Osteocyte (in vitro differentiated cells): ENCODE measurements at regions not wholly inside any gene's neighbourhood (a gene's known extent, or its start where the extent isn't known, plus 50 kb on each side); places are given as distances from the start of the nearest gene placed in this dataset.

Source experiments
- DNase-seq: peaks from one replicate; pipeline ENCODE4 v3.0.0; 2021; ENCODE audit warnings: mixed read lengths; ENCODE audit not compliant: unreplicated experiment; ENCODE audit errors: extremely low spot score
- H3K27ac Mint-ChIP-seq: one replicate; pipeline ENCODE4 v1.8.0; 2021; ENCODE audit warnings: mild to moderate bottlenecking, mixed read lengths; ENCODE audit not compliant: unreplicated experiment
- H3K27me3 Mint-ChIP-seq: one replicate; pipeline ENCODE4 v1.8.0; 2021; ENCODE audit warnings: mixed read lengths; ENCODE audit not compliant: unreplicated experiment
- H3K36me3 Mint-ChIP-seq: one replicate; pipeline ENCODE4 v1.8.0; 2021; ENCODE audit warnings: mixed read lengths; ENCODE audit not compliant: unreplicated experiment
- H3K4me1 Mint-ChIP-seq: one replicate; pipeline ENCODE4 v1.8.0; 2021; ENCODE audit warnings: mixed read lengths; ENCODE audit not compliant: unreplicated experiment
- H3K4me3 Mint-ChIP-seq: one replicate; pipeline ENCODE4 v1.8.0; 2021; ENCODE audit warnings: mild to moderate bottlenecking, moderate library complexity, mixed read lengths; ENCODE audit not compliant: unreplicated experiment
- H3K9me3 Mint-ChIP-seq: one replicate; pipeline ENCODE4 v1.8.0; 2021; ENCODE audit warnings: mixed read lengths; ENCODE audit not compliant: unreplicated experiment
- CTCF ChIP-seq: fragments of 200-600 bp; sonication (generic); IDR thresholded peaks from 2 replicates; pipeline ENCODE4 v1.5.0; 2021; ENCODE audit warnings: antibody characterized with exemption, mild to moderate bottlenecking, moderate library complexity

GRCh38 chr2:18092760-18093159 is 214.3 kb downstream of the KCNS3 start:
- no peaks in the 10 kb centered on the region for H3K27me3 Mint-ChIP-seq
- DNase-seq: no peak
- no peaks in the 10 kb centered on the region for H3K9me3 Mint-ChIP-seq
- H3K4me3 Mint-ChIP-seq: no peak overlapping the region
- no peaks in the 10 kb centered on the region for H3K36me3 Mint-ChIP-seq
- H3K27ac Mint-ChIP-seq: no peak overlapping the region
- TF ChIP-seq CTCF: no peak
- H3K4me1 Mint-ChIP-seq: no peaks in the 10 kb centered on the region

- Mint-ChIP-seq H3K36me3 (no peaks in the 10 kb centered on the region), H3K4me1 (no peaks in the 10 kb centered on the region), H3K9me3 (peaks cover 16% of the 10 kb centered on the region), H3K27me3 (no peaks in the 10 kb centered on the region), H3K4me3 (no peak overlapping the region), H3K27ac (no peak overlapping the region)
- no peak for TF ChIP-seq CTCF
- DNase-seq: no peak
Measured at GRCh38 chr2:18085593-18085992, 207.1 kb downstream of the KCNS3 start.

GRCh38 chr2:18084376-18084775 is 205.9 kb downstream of the KCNS3 start:
- H3K36me3 Mint-ChIP-seq: no peaks in the 10 kb centered on the region
- H3K27ac Mint-ChIP-seq: no peak overlapping the region
- no peaks in the 10 kb centered on the region for H3K4me1 Mint-ChIP-seq
- H3K27me3 Mint-ChIP-seq: no peaks in the 10 kb centered on the region
- no peak overlapping the region for H3K4me3 Mint-ChIP-seq
- DNase-seq: no peak
- H3K9me3 Mint-ChIP-seq: peaks cover 20% of the 10 kb centered on the region
- TF ChIP-seq CTCF: no peak

GRCh38 chr2:18083806-18084205 is 205.3 kb downstream of the KCNS3 start:
- Mint-ChIP-seq H3K36me3 (no peaks in the 10 kb centered on the region), H3K4me3 (no peak overlapping the region), H3K9me3 (peaks cover 24% of the 10 kb centered on the region), H3K27me3 (no peaks in the 10 kb centered on the region), H3K4me1 (no peaks in the 10 kb centered on the region), H3K27ac (no peak overlapping the region)
- no peak for TF ChIP-seq CTCF
- DNase-seq: no peak

- Mint-ChIP-seq H3K27me3 (no peaks in the 10 kb centered on the region), H3K9me3 (peaks cover 21% of the 10 kb centered on the region), H3K27ac (no peak overlapping the region), H3K4me1 (no peaks in the 10 kb centered on the region), H3K4me3 (no peak overlapping the region), H3K36me3 (no peaks in the 10 kb centered on the region)
- DNase-seq: no peak
- TF ChIP-seq CTCF: no peak
Measured at GRCh38 chr2:18078216-18078615, 199.7 kb downstream of the KCNS3 start.
